Activated CD4-positive, CD25-positive, alpha-beta regulatory T cell treated with anti-CD3 and anti-CD28 coated beads, Interleukin-2, amount 50 U/mL, for 24 hours (primary cell): ENCODE measurements at regions not wholly inside any gene's neighbourhood (a gene's known extent, or its start where the extent isn't known, plus 50 kb on each side); places are given as distances from the start of the nearest gene placed in this dataset.

ENCODE experiments used
- ATAC-seq, 2 donors: fragments of 150-1000 bp; cut with Tn5 transposase; one replicate each; pipeline ENCODE4 v1.10.0; 2021; ENCODE audit warnings: mild to moderate bottlenecking in 1 of 2, moderate library complexity in 1 of 2

DNA sequence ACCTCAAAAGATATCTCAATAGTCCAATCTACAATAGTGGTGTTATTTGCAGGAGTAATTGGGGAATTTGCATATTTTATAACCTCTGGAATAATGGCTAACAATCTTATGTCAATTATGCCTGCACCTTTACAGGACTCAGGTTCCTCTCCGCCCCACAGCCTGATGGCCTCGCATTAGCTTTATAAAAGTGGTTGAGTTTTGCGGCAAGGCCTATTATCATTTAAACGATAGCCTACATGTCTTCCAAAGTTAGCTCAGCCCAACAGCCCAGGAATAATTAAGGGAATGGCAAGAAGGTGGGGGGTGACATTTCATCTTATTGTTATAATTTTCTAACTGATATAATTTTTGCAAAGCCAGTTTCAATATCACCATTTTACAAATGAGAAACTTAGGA, 97.3 kb downstream of the RTP4 start:
- ATAC-seq: no peak

DNA sequence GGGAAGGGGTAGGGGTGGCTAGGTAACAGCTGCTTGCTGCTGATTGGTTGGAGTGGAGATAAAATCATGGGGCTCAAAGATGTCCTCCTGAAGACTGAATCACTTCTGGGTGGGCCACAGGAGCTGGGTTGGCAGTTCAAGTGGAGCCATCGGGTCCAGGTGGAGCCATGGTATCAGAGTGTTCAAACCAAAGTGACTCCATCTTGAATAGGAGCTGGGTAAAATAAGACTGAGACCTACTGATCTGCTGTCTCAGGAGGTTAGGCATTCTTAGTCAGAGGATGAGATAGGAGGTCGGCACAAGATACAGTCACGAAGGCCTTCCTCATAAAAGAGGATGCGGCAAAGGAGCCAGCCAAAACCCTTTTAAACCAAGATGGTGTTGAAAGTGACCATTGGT, 96.5 kb downstream of the RTP4 start:
- ATAC-seq: no peak

DNA sequence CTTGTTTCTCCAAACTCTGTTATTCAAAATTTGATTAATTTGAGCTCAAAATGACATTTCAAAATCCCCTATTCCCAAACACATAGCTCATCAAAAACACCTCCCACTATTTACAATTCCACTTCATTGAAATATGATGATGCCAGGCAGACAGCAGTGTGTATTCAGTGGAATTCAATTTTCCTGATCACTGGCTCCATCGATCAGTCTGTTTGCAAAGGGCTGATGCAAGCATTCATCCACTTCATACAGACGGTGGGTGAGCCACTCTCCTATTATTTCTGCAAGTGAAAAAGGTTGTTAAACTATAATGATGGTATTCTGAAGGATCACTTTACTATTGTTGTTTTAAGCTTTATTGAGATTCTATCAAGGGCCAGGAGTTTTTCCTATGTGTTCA, 90.7 kb downstream of the RTP4 start:
- ATAC-seq: no peak

DNA sequence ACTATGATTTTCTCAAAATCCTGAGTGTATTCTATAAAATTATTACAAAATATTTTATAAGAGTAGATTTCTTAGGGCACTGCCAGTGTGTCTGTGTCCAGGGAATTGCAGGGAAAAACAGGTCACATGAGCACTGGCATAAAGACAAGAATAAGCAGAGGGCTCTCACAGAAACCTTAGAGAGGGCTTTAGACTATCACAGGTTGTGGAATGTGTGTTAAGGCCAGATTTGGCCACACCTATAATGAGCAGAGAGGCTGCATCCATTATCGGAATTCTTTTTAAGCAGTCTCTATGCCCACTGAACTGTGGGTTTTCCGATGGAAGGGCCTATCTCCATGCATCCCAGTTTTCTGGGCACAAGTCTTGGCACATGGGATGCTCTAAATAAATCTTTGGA, 90.2 kb downstream of the RTP4 start:
- no peak for ATAC-seq

DNA sequence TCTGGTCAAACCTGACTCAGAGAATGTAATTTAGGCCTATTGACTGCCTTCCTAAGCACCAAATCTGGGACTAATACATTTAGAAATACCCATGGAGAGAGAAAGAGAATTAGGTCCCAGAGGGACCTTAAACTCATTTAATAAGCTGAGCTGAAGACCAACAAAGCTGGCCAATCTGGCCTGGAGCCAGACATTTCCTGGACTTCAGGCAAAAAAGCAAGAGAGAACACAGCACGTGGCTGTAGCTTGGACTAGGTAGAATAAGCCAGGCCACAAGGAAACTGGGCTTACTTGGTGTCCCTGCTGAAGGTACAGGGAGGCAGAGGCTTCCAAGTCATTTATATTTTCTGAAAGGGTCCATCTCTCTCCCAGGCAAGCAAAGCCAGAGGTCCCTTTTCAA, 88.1 kb downstream of the RTP4 start:
- ATAC-seq: no peak

DNA sequence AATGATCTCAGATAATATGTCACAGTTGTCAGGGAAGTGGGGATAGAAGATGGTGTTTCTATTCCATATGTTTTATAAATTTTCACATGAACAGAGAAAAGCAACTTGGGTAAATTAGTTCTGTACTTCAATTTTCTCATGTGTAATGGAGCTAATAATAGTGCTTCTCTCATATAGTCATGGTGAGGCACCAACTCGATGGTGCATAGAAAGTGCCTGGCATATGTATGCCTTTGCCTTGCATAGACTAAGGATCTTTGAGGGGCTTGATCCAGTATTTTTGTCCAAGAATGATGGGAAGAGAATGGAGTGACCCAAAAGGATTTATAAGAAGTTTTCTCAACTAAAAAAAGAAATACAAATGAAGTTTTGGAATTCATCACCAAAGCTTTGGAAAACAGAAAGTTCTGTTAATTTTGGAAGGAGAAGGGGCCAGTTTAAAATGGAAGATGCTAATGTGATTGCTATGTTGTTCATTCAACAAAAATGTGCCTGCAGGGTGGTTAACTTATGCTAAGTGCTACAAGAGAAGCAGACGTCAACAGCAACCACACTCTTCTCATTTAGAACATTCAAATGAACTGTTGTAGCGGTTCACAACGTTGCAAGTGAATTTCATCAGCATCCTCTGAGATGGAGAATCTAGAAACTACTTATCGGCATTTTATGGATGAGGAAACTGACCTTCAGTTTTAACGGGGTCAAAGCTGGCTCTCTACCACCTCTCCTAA, 86.1 kb downstream of the RTP4 start:
- no peak for ATAC-seq

DNA sequence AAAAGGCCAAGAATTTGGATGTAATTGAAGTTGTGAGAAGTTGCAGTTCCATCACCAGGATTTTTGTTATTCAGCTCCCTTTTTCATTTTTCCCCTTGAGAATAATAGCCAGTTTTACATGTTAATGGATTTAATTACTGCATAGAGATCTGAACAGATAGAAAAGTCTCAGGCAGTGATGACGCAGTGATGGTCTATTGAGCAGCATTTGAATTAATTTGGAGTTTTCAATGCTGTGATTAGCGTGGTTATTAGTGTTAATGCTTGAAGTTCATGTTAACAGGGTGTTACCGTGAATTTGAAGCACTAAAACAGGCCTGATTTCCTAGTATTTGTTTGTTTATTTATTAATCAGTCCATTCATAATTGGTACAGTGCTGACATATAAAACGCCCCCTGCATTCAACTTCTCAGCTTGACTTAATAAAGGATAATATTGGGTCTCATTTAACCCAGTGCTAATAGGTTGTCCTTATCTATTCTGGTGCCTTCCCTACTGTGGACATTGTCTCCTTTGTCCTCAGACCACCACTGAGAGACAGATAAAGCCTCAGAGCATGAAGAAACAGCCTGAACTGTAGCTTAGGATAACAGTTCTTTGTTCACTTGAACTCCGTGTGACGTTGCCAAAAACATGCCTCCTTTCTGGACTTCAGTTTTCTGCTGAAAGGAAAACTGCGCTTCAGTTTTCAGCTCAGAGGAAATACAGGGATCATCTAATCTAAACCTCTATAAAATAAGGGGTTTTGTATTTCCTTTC, 82.4 kb downstream of the RTP4 start:
- no peak for ATAC-seq

DNA sequence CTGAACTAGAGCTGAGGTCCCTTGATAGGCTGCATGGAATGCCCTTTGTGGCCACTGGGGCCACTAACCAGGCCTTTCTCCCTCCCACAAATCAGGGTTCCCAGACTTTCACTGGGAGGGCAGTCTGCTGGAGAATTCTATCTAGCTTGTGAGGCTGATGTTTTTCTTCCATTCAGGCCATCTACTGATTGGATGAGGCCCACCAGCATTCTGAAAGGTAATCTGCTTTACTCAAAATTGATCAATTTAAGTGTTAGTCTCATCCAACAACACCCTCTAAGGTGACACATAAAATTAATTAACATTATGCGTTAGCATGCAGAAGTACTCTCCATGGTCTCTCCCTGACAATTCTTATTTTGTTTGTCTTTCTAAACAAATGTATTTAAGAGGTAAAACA, 80.5 kb downstream of the RTP4 start:
- no peak for ATAC-seq

DNA sequence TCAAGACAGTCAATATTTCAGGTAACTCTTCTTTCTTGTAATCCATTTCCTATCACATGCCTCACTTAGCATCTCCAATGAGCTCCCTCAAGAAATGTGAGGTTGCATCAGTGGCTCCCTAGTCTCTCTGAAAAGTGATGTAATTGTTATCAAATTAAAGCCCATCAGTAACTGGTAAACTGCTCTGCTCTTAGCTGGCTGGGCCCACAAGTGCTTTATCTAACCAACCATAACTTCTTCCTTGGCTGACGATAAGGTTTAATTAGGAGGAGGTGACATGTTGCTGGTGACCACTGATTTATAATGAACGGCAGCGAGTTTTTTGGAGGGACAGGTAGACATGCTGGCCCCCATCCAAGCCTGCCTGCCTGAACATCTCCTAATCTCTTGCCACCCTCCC, 79.6 kb downstream of the RTP4 start:
- ATAC-seq: no peak

DNA sequence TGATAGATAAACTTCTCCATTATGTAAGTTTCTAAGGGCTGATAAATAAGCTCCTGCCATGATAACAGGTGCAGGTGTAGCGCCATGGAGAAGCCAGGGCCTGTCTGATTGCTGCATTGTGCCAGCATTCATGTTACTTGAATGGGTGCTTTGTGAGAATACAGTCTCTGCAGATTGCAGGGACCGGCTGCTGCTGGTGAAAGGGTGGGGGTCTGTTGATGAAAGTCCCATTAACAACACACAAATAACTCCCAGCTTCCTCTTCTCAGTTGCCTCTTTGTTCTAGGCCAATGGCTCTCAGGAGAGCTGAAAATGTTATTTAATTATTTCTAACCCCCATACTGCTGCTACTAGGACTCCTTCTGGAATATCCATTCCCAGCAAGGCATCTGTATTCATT, 77.2 kb downstream of the RTP4 start:
- no peak for ATAC-seq

DNA sequence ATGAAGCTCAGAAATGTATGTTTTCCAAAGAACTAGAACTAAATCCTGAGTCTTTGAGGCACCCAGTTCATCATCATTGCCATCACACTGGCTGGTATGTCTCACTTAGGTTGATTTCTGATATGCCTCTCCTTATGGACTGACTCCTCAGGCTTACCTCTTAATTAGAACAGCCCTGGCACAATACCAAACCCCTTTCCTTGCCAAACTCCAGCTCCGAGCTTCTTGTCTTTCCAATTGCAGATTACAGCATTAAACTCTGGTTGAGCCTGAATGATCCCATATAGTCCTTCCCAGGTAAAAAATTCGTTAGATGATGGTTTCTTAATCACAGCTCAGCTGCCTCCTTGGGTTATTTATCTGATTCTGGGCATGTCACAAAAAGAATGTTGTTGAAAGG, 66.3 kb downstream of the RTP4 start:
- no peak for ATAC-seq

DNA sequence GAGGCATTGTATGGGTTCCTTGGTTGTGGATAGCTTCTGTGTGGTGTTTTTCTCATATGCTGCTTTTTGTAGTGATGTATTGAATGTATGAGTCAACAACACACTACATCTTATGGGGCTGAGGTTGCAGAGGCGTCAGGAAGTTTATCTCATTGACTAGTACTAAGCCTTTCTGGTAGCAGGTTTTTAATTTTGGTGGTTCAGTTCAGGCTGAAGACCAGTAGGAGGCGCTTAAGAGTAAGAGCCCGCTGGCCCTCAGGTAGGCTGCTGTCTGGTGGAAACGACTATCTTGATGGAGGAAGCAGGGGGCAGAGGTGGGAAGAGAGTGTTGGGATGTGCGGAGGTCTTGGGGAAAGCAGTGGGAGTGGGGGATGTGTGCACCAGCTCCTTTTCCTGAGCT, 62.4 kb downstream of the RTP4 start:
- ATAC-seq: no peak
